ENCODE measurements at regions not wholly inside any gene's neighbourhood (a gene's known extent, or its start where the extent isn't known, plus 50 kb on each side); places are given as distances from the start of the nearest gene placed in this dataset.
"Not testable (repeated sequence)": the region's sequence is repeated elsewhere in the genome, so short reads cannot be mapped to it uniquely, and the experiment has no call there.

DNA sequence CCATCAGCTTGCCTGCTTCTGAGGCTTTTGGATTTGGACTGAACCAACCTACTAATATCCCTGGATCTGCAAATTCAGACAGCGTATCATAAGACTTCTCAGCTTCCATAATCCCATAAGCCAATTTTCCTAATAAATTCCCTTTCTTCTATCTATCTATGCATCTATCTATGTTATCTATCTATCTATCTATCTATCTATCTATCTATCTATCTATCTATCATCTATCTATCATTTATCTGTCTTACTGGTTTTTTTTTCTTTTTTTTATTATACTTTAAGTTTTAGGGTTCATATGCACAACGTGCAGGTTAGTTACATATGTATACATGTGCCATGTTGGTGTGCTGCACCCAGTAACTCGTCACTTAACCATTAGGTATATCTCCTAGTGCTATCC is 2045.4 kb upstream of the CDH6 start:
- H3K27me3 Mint-ChIP-seq (ENCODE audit: low read depth) = no peaks in the 10 kb centered on the region
- H3K4me1 Mint-ChIP-seq (ENCODE audit: low read depth) = no peaks in the 10 kb centered on the region
- no peak for DNase-seq
- no peaks in the 10 kb centered on the region for H3K36me3 Mint-ChIP-seq (ENCODE audit: insufficient read depth)
- H3K4me3 Mint-ChIP-seq = no peak overlapping the region
- no peak for ATAC-seq
- no peaks in the 10 kb centered on the region for H3K9me3 Mint-ChIP-seq

DNA sequence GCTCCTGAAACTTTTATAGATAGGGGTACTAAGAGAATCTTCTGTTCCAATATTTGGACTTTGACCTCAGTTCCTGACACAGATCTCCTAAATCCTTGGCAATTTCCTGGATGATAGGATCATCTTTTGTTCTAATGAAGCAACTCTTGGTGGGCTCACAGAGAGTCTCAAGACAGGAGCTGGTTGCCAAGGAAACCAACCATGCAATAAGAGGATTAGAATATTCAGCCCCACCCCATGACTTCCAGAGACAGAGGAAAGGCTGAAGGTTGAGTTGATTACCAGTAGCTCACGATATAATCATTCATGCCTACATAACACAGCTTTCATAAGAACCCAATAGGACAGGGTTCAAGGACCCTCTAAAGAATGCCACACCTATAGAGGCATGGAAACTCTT is 2050.2 kb upstream of the CDH6 start:
- Mint-ChIP-seq H3K36me3 (ENCODE audit: insufficient read depth) (no peaks in the 10 kb centered on the region), H3K4me1 (ENCODE audit: low read depth) (no peaks in the 10 kb centered on the region), H3K4me3 (no peak overlapping the region), H3K27me3 (ENCODE audit: low read depth) (no peaks in the 10 kb centered on the region), H3K9me3 (peaks cover 11% of the 10 kb centered on the region)
- DNase-seq (no peak), ATAC-seq (no peak)

DNA sequence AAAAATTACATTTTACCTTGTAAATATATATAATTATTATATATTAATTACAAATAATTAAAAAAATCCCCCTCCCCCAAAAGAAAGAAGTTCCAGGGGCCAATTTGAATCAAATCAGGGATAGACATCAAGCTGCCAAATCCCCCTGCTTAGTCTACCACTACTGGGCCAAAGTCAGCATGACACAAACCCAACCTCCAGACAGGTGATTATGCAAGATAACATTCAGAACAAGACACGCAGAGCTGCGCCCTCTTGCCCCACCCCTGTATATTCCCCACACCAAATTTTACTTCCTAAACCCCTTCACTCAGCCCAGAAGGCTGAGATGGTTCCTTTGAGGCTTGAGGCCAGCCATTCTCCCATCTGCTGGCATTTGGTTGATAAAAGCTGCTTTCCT is 2059.1 kb upstream of the CDH6 start:
- Mint-ChIP-seq H3K36me3 (ENCODE audit: insufficient read depth) (no peaks in the 10 kb centered on the region), H3K4me1 (ENCODE audit: low read depth) (no peaks in the 10 kb centered on the region), H3K4me3 (no peak overlapping the region), H3K27me3 (ENCODE audit: low read depth) (no peaks in the 10 kb centered on the region), H3K9me3 (peaks cover 9% of the 10 kb centered on the region)
- no peak for DNase-seq
- no peak for ATAC-seq

DNA sequence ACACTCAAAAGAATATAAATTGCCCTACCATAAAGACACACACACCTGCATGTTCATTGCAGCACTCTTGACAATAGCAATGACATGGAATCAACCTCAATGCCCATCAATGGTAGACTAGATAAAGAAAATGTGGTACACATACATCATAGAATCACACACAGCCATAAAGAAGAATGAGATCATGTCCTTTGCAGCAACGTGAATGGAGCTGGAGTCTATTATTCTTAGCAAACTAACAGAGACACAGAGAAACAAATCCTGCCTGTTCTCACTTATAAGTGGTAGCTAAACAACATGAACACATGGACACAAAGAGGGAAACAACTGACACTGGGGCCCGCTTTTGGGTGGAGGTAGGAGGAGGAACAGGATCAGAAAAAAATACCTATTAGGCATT is 2062.2 kb upstream of the CDH6 start:
- Mint-ChIP-seq H3K4me1 (ENCODE audit: low read depth) (no peaks in the 10 kb centered on the region), H3K9me3 (no peaks in the 10 kb centered on the region), H3K36me3 (ENCODE audit: insufficient read depth) (no peaks in the 10 kb centered on the region), H3K4me3 (no peak overlapping the region), H3K27me3 (ENCODE audit: low read depth) (no peaks in the 10 kb centered on the region)
- ATAC-seq (no peak), DNase-seq (no peak)

DNA sequence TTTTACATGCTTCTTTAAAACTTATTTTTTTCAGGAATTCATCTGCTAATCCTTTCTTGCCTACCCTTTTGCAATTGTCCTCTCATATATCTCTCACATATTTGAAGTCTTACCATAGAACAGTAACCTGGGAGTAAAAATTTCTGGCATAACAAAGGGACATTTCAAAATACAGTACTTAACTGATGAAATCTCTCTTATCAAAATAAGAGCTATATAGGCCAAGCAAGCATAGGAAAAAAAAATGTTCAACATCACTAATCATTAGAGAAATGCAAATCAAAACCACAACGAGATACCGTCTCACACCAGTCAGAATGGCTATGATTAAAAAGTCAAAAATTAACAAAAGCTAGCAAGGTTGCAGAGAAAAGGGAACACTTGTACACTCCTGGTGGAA is 2062.7 kb upstream of the CDH6 start:
- ATAC-seq (no peak), DNase-seq (no peak)
- Mint-ChIP-seq H3K4me1 (ENCODE audit: low read depth) (no peaks in the 10 kb centered on the region), H3K27me3 (ENCODE audit: low read depth) (no peaks in the 10 kb centered on the region), H3K9me3 (no peaks in the 10 kb centered on the region), H3K4me3 (no peak overlapping the region), H3K36me3 (ENCODE audit: insufficient read depth) (no peaks in the 10 kb centered on the region)

DNA sequence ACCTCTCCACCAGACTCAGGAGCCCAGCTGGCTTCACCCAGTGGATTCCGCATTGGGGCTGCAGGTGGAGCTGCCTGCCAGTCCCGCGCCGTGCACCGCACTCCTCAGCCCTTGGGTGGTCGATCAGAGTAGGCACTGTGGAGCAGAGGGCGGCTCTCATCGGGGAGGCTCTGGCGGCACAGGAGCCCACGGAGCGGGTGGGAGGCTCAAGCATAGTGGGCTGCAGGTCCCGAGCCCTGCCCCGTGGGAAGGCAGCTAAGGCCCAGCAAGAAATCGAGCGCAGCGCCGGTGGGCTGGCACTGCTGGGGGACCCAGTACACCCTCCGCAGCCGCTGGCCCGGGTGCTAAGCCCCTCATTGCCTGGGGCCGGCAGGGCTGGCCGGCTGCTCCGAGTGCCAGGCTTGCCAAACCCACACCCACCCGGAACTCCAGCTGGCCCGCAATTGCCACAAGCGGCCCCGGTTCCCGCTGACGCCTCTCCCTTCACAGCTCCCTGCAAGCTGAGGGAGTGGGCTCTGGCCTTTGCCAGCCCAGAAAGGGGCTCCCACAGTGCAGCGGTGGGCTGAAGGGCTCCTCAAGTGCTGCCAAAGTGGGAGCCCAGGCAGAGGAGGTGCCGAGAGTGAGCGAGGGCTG is 2065.8 kb upstream of the CDH6 start:
- H3K4me3 Mint-ChIP-seq; H3K36me3 Mint-ChIP-seq (ENCODE audit: insufficient read depth); H3K4me1 Mint-ChIP-seq (ENCODE audit: low read depth); H3K27me3 Mint-ChIP-seq (ENCODE audit: low read depth); DNase-seq; H3K9me3 Mint-ChIP-seq; ATAC-seq: not testable (repeated sequence)

DNA sequence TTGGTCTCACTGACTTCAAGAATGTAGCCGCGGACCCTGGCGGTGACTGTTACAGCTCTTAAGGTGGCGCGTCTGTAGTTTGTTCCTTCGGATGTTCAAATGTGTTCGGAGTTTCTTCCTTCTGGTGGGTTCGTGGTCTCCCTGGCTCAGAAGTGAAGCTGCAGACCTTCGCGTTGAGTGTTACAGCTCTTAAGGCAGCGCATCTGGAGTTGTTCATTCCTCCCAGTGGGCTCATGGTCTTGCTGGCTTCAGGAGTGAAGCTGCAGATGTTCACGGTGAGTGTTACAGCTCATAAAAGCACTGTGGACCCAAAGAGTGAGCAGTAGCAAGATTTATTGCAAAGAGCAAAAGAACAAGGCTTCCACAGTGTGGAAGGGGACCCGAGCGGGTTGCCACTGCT is 2067.0 kb upstream of the CDH6 start:
- not testable (repeated sequence) for H3K36me3 Mint-ChIP-seq (ENCODE audit: insufficient read depth); ATAC-seq; H3K27me3 Mint-ChIP-seq (ENCODE audit: low read depth); H3K4me3 Mint-ChIP-seq; H3K9me3 Mint-ChIP-seq; H3K4me1 Mint-ChIP-seq (ENCODE audit: low read depth); DNase-seq

DNA sequence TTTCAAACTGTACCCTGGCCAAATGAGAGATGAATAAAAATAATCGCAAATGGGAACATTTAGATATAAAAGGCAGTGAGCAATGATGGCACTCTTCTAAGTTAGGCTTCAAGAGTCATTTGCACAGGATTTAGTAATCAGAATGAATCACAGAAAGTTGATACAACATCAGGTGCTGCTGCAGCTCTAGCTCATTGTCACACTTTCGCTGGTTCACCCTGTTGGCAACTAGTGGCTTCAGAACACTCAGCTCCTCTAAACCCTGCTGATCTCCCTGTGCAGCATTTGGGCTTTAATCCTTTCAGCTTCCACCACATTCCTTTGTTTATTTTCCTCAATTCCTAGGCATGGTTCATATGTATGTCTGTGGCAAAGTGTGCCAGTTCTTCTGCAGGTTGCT is 2071.2 kb upstream of the CDH6 start:
- Mint-ChIP-seq H3K36me3 (ENCODE audit: insufficient read depth) (no peaks in the 10 kb centered on the region), H3K4me3 (no peak overlapping the region), H3K4me1 (ENCODE audit: low read depth) (no peaks in the 10 kb centered on the region), H3K27me3 (ENCODE audit: low read depth) (no peaks in the 10 kb centered on the region), H3K9me3 (peaks cover 11% of the 10 kb centered on the region)
- ATAC-seq (no peak), DNase-seq (no peak)

DNA sequence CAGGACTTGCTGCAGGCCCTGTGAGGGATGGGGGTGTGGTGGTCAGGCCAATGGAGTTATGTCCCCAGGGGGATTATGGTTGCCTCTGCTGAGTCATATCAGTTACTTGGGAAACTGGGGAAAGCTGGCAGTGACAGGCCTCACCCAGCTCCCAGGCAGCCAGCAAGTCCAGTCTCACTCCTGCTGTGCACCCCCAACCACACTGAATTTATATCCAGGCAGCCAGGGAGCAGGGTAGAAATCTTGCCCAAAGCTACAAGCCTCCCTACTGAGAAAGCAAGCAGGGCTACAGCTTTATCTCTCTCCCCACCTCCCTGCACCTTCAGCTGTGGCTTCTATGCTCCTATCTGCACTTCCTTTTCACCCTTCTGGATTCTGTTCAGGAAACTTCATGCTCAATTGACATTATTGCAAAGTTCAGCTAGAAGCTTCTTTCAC is 2076.0 kb upstream of the CDH9 start:
- Mint-ChIP-seq H3K4me1 (ENCODE audit: low read depth) (no peaks in the 10 kb centered on the region), H3K4me3 (no peak overlapping the region), H3K9me3 (peaks cover 20% of the 10 kb centered on the region), H3K27me3 (ENCODE audit: low read depth) (no peaks in the 10 kb centered on the region), H3K36me3 (ENCODE audit: insufficient read depth) (no peaks in the 10 kb centered on the region)
- ATAC-seq (no peak), DNase-seq (no peak)

DNA sequence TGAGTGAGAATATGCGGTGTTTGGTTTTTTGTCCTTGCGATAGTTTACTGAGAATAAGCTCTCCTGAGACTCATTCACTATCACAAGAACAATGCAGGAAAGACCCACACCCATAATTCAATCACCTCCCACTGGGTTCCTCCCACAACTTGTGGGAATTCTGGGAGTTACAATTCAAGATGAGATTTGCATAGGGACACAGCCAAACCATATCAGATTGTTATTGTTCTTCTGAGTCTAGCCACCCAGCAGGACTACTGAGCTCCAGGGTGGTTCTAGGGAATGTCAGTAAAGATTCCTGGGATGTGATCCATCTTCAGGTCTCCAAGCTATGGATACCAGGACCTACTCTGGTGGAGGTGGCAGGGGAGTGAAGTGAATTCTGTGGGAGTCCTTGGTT is 2075.1 kb upstream of the CDH9 start:
- Mint-ChIP-seq H3K4me1 (ENCODE audit: low read depth) (no peaks in the 10 kb centered on the region), H3K27me3 (ENCODE audit: low read depth) (no peaks in the 10 kb centered on the region), H3K36me3 (ENCODE audit: insufficient read depth) (no peaks in the 10 kb centered on the region), H3K9me3 (peaks cover 24% of the 10 kb centered on the region), H3K4me3 (no peak overlapping the region)
- DNase-seq = no peak
- ATAC-seq = no peak

DNA sequence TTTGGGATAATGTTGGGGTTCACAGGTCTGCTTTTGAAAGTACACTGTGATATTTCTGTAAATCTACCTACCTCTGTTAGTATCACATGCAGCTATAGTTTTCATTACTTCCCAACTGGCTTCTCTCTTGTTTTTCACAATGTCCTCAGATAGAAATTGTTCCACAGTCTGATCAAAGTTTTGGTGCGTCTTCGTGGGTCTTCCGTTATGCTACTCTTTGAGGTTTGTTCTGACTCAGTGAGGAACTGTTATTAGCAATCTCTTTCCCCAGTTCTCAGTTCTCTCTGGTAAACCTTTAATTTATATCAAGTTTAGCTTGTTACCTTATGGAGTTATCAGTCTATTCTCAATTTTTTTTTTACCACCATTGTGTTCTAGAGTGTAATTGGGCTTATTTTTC is 2061.2 kb upstream of the CDH9 start:
- H3K4me3 Mint-ChIP-seq = no peak overlapping the region
- DNase-seq (no peak), ATAC-seq (no peak)
- no peaks in the 10 kb centered on the region for H3K36me3 Mint-ChIP-seq (ENCODE audit: insufficient read depth)
- H3K9me3 Mint-ChIP-seq = peaks cover 14% of the 10 kb centered on the region
- H3K27me3 Mint-ChIP-seq (ENCODE audit: low read depth) = no peaks in the 10 kb centered on the region
- no peaks in the 10 kb centered on the region for H3K4me1 Mint-ChIP-seq (ENCODE audit: low read depth)

DNA sequence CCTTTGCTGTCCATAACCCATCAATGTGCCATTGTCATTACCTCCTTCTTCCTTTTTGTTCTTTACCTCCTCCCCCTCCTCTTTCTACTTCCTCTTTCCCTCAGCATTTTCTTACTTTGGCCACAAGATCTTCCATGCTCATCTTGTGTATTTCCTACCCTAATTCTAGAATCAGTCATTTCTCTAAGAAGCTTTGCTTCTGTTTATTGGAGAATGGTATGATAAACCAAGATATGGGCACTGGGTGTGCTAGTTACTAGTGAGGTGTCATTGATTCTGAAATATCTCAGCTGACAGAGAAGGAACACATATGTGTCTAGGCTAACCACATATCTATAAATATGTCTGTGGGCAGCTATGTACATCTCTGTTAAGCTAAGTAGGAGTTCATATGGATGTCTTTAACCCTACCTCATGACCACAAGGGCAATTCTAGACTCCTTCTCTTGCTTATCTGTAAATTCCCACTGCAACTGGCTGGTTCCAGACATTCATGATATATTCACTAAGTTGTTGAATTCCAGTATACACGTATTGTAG is 2051.3 kb upstream of the CDH9 start:
- H3K4me3 Mint-ChIP-seq = no peak overlapping the region
- peaks cover 25% of the 10 kb centered on the region for H3K9me3 Mint-ChIP-seq
- no peak for ATAC-seq
- no peak for DNase-seq
- no peaks in the 10 kb centered on the region for H3K4me1 Mint-ChIP-seq (ENCODE audit: low read depth)
- no peaks in the 10 kb centered on the region for H3K36me3 Mint-ChIP-seq (ENCODE audit: insufficient read depth)
- H3K27me3 Mint-ChIP-seq (ENCODE audit: low read depth) = no peaks in the 10 kb centered on the region

DNA sequence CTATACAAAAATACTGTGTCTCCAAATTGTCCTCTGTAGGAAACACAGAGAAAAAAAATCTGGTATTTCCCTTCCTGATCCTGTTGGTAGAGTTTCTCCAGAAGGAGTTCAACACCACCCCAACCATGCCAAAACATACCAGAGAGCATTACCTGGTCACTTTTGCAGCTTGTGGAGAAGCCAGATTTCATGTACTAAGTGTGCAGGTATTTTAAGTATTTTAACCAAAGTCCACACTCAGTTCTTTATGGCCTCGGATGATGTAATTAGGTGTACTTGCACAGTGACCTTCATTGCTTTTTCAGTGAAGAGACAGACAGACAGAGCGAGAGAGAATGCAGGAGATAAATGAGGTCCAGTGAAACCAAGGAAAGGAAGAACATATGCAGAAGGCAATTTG is 2046.8 kb upstream of the CDH9 start:
- no peaks in the 10 kb centered on the region for H3K4me1 Mint-ChIP-seq (ENCODE audit: low read depth)

DNA sequence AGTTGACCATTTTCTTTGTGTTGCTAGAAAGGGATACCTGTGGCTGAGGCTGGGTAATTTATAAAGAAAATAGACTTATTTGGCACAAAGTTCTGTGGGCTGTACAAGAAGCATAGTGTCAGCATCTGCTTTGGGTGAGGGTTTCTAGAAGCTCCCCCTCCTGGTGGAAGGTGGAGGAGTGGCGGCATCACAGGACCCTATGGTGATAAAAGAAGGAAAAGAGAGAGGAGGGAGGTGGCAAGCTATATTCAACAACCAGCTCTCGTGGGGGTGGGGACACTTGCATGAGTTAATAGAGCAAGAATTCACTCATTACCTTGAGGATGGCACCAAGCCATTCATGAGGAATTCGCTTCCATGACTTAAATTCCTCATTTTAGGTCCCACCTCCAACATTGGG is 2041.4 kb upstream of the CDH9 start:
- Mint-ChIP-seq H3K27me3 (ENCODE audit: low read depth) (no peaks in the 10 kb centered on the region), H3K36me3 (ENCODE audit: insufficient read depth) (no peaks in the 10 kb centered on the region), H3K9me3 (peaks cover 9% of the 10 kb centered on the region), H3K4me3 (no peak overlapping the region), H3K4me1 (ENCODE audit: low read depth) (no peaks in the 10 kb centered on the region)
- ATAC-seq (no peak), DNase-seq (no peak)

More for the DNA sequence above, 2046.8 kb upstream of the CDH9 start:
- Mint-ChIP-seq H3K36me3 (ENCODE audit: insufficient read depth) (no peaks in the 10 kb centered on the region), H3K9me3 (peaks cover 23% of the 10 kb centered on the region), H3K4me3 (no peak overlapping the region), H3K27me3 (ENCODE audit: low read depth) (no peaks in the 10 kb centered on the region)
- ATAC-seq (no peak), DNase-seq (no peak)

DNA sequence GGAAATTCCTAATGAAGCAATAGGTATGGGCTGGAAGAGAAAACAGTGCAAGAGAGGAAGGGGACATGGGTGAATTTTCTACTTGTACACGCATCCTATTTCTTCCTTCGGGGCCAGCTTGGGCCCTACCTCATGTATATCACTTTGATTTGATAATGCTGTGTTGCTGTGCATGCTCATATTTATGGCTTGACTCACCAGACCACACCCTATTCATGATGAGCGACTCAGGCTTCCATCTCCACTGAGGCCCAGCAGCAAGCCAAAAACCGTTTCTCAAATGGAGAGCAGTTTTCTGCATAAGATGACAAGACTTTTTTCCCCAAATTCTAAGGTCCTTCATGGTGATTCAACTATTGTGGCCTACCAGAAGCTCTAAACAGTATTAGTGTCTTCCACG is 2039.1 kb upstream of the CDH9 start:
- no peaks in the 10 kb centered on the region for H3K27me3 Mint-ChIP-seq (ENCODE audit: low read depth)
- H3K36me3 Mint-ChIP-seq (ENCODE audit: insufficient read depth) = no peaks in the 10 kb centered on the region
- peaks cover 10% of the 10 kb centered on the region for H3K9me3 Mint-ChIP-seq
- H3K4me3 Mint-ChIP-seq = no peak overlapping the region
- H3K4me1 Mint-ChIP-seq (ENCODE audit: low read depth) = no peaks in the 10 kb centered on the region
- ATAC-seq (no peak), DNase-seq (no peak)

DNA sequence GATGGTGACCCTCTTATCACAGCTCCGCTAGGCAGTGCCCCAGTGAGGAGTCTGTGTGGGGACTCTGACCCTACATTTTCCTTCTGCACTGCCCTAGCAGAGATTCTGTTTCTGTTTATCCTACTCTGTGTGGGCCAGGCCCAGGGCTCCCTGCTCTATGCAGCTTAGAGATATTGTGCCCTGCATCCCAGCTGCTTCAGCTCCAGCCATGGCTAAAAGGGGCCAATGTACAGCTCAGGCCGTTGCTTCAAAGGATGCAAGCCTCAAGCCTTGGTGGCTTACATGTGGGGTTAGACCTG is 2030.7 kb upstream of the CDH9 start:
- no peak overlapping the region for H3K4me3 Mint-ChIP-seq
- H3K36me3 Mint-ChIP-seq (ENCODE audit: insufficient read depth) = no peaks in the 10 kb centered on the region
- H3K27me3 Mint-ChIP-seq (ENCODE audit: low read depth) = no peaks in the 10 kb centered on the region
- DNase-seq (no peak), ATAC-seq (no peak)
- H3K9me3 Mint-ChIP-seq = peaks cover 13% of the 10 kb centered on the region
- H3K4me1 Mint-ChIP-seq (ENCODE audit: low read depth) = no peaks in the 10 kb centered on the region

Data from activated T-cell treated with anti-CD3 and anti-CD28 coated beads, Interleukin-2, amount 50 U/mL, for 4 hours (primary cell).